Smooth muscle cell (in vitro differentiated cells): ENCODE measurements at regions not wholly inside any gene's neighbourhood (a gene's known extent, or its start where the extent isn't known, plus 50 kb on each side); places are given as distances from the start of the nearest gene placed in this dataset.
A peak's percentile ranks its signal among the peaks of the same experiment; 100 is the strongest.

Experiments
- DNase-seq: peaks from one replicate; lab custom pipeline; 2025; ENCODE audit not compliant: unreplicated experiment; lab: John Stamatoyannopoulos, UW
- H2AFZ ChIP-seq: fragments of 200-600 bp; sonication (generic); 2 replicates; pipeline ENCODE4 v1.6.0; 2016; ENCODE audit warnings: antibody characterized with exemption, low read depth, mild to moderate bottlenecking
- H3F3A ChIP-seq: fragments of 200-600 bp; sonication (generic); 2 replicates; pipeline ENCODE4 v1.6.0; 2017; ENCODE audit warnings: antibody characterized with exemption, low read depth
- H3K27ac ChIP-seq: fragments of 200-600 bp; sonication (generic); 2 replicates; pipeline ENCODE4 v1.5.1; 2016; ENCODE audit warnings: low read depth, mild to moderate bottlenecking
- H3K27me3 ChIP-seq: fragments of 200-600 bp; sonication (generic); 2 replicates; pipeline ENCODE4 v1.6.1; 2016; ENCODE audit warnings: low read depth, mild to moderate bottlenecking
- H3K36me3 ChIP-seq: fragments of 200-600 bp; sonication (generic); 2 replicates; pipeline ENCODE4 v1.5.1; 2016; ENCODE audit warnings: low read depth
- H3K4me1 ChIP-seq: fragments of 200-600 bp; sonication (generic); 2 replicates; pipeline ENCODE4 v1.5.1; 2016; ENCODE audit warnings: low read depth
- H3K4me2 ChIP-seq: fragments of 200-600 bp; sonication (generic); 2 replicates; pipeline ENCODE4 v1.6.0; 2016; ENCODE audit warnings: mild to moderate bottlenecking
- H3K4me3 ChIP-seq: fragments of 200-600 bp; sonication (generic); 2 replicates; pipeline ENCODE4 v1.5.1; 2016; ENCODE audit warnings: mild to moderate bottlenecking
- H3K79me2 ChIP-seq: fragments of 200-600 bp; sonication (generic); 2 replicates; pipeline ENCODE4 v1.6.0; 2016; ENCODE audit warnings: low read depth, mild to moderate bottlenecking
- H3K9ac ChIP-seq: fragments of 200-600 bp; sonication (generic); 2 replicates; pipeline ENCODE4 v1.6.0; 2016; ENCODE audit warnings: low read depth
- H3K9me3 ChIP-seq: fragments of 200-600 bp; sonication (generic); replicated peaks from 2 replicates; pipeline ENCODE4 v1.5.1; 2016; ENCODE audit warnings: low read depth
- H4K20me1 ChIP-seq: fragments of 200-600 bp; sonication (generic); 2 replicates; pipeline ENCODE4 v1.6.0; 2016; ENCODE audit warnings: low read depth
- WGBS: methylation state at CpG from one replicate; pipeline ENCODE4 v1.1.7; 2016; ENCODE audit warnings: low lambda C conversion rate; 5-methylcytosine and 5-hydroxymethylcytosine counted together
- TF ChIP-seq, protein P1 (sequence below): fragments of 200-600 bp; sonication (generic); IDR thresholded peaks from 2 replicates; pipeline ENCODE4 v1.5.1; 2017; ENCODE audit warnings: borderline replicate concordance, mild to moderate bottlenecking, antibody characterized with exemption; ENCODE audit not compliant: insufficient read depth, poor library complexity, severe bottlenecking

DNA sequence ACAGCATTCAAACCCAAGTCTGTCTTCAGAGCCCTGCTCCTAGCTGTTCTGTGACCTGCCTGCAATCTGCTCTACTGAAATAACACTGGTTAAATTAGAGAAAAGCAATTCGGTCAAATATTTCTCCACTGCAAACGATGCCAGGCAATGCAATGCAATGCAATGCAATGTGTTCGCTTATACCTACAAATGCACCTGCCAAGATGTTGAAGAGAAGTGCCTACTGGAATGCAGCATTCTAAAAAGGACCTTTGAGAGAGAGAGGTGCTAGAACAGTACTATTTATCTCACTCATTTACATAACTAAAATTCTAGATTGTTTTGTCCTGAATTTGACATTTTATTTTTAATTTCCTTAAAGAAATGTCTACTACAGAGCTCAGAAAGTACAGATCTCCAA is 157.3 kb upstream of the CDK1 start:
- WGBS: 93% methylated on average over 3 of the region's 3 CpGs
- Histone ChIP-seq H3F3A (no peaks in the 10 kb centered on the region), H3K4me1 (no peaks in the 10 kb centered on the region), H2AFZ (no peak overlapping the region), H3K27ac (no peak overlapping the region), H3K4me2 (no peak overlapping the region), H4K20me1 (peaks cover 3% of the 10 kb centered on the region), H3K9me3 (no peaks in the 10 kb centered on the region), H3K36me3 (no peaks in the 10 kb centered on the region), H3K9ac (no peak overlapping the region), H3K79me2 (no peaks in the 10 kb centered on the region), H3K27me3 (no peaks in the 10 kb centered on the region), H3K4me3 (no peak overlapping the region)
- TF ChIP-seq, protein P1, sequence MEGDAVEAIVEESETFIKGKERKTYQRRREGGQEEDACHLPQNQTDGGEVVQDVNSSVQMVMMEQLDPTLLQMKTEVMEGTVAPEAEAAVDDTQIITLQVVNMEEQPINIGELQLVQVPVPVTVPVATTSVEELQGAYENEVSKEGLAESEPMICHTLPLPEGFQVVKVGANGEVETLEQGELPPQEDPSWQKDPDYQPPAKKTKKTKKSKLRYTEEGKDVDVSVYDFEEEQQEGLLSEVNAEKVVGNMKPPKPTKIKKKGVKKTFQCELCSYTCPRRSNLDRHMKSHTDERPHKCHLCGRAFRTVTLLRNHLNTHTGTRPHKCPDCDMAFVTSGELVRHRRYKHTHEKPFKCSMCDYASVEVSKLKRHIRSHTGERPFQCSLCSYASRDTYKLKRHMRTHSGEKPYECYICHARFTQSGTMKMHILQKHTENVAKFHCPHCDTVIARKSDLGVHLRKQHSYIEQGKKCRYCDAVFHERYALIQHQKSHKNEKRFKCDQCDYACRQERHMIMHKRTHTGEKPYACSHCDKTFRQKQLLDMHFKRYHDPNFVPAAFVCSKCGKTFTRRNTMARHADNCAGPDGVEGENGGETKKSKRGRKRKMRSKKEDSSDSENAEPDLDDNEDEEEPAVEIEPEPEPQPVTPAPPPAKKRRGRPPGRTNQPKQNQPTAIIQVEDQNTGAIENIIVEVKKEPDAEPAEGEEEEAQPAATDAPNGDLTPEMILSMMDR: no peak
- DNase-seq: no peak

DNA sequence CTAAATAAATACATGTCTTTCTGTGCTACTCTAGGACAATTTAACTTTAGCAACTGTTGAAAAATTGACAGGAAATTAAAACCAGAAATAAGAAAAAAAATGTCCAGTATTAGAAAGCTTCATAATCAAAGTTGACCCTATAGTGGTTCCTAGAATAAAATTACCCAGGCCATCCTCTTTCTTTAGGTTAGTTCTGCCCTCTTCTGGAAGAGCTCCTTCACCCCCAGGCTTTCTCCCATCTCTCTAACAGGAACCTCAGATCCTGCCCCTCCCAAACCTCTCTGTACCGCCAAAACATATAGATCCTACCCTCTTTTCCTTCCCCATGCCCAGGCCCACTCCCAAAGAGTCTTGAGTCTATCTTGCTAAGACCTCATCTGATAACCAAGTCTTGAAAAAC is 159.4 kb upstream of the CDK1 start:
- no peak for DNase-seq
- Histone ChIP-seq H3K9me3 (no peaks in the 10 kb centered on the region), H3K4me2 (no peak overlapping the region), H3K4me1 (no peaks in the 10 kb centered on the region), H3K9ac (no peak overlapping the region), H3K27ac (no peak overlapping the region), H3K79me2 (no peaks in the 10 kb centered on the region), H3K36me3 (no peaks in the 10 kb centered on the region), H3K27me3 (no peaks in the 10 kb centered on the region), H4K20me1 (peaks cover 3% of the 10 kb centered on the region), H3K4me3 (no peak overlapping the region), H2AFZ (no peak overlapping the region), H3F3A (no peaks in the 10 kb centered on the region)
- TF ChIP-seq, protein P1: no peak
- WGBS: 88% methylated on average over 1 of the region's 1 CpG

DNA sequence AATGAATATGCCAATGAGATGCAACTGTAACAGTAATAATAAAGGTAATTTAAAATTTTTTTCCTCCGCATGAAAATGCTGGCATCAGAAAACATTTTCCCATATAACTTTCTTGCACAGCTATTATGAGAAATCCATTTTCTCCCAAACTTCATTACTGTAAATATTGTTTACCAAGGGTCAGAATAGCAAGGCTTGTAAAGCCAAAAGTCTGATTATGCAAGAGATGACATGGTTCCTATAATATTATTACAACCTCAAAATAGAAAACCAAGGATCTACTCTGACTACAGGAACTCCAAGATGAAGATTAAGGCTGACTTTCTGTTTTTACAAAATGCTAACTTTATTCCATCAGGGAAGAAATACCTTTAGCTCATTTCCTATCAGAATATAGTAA is 162.7 kb upstream of the CDK1 start:
- no peak overlapping the region for H3K4me3 ChIP-seq
- H3K27me3 ChIP-seq: no peaks in the 10 kb centered on the region
- DNase-seq: no peak
- H3K9ac ChIP-seq: no peak overlapping the region
- peak overlapping the region; percentile 4 for H3K4me2 ChIP-seq
- H4K20me1 ChIP-seq: no peaks in the 10 kb centered on the region
- no peaks in the 10 kb centered on the region for H3K9me3 ChIP-seq
- H2AFZ ChIP-seq: no peak overlapping the region
- no peak overlapping the region for H3K27ac ChIP-seq
- H3K4me1 ChIP-seq: no peaks in the 10 kb centered on the region
- WGBS: 100% methylated on average over 1 of the region's 1 CpG
- TF ChIP-seq, protein P1: no peak
- H3K79me2 ChIP-seq: no peaks in the 10 kb centered on the region
- H3K36me3 ChIP-seq: no peaks in the 10 kb centered on the region
- H3F3A ChIP-seq: no peaks in the 10 kb centered on the region

DNA sequence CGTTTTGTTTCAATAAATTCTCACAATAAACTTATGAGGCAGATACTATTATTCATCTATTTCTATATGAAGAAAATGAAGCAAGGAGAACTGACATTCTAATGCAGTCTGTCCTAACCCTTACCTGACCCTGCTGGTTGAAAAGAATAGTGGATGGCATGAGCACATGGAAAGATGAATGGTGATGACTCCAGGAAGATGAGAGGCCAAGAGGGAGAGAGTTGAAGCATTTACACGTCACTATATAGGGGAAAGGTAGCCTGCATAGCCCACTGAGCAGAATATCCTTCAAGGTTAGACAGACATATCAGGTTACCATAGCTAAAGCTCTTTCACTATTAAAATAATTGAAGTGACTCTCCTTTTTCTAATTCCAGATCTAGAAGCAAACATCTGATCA is 163.9 kb upstream of the CDK1 start:
- no peak overlapping the region for H3K4me2 ChIP-seq
- no peak overlapping the region for H3K4me3 ChIP-seq
- H4K20me1 ChIP-seq: no peaks in the 10 kb centered on the region
- WGBS: 84% methylated on average over 2 of the region's 2 CpGs
- no peaks in the 10 kb centered on the region for H3K27me3 ChIP-seq
- no peaks in the 10 kb centered on the region for H3F3A ChIP-seq
- no peaks in the 10 kb centered on the region for H3K36me3 ChIP-seq
- H3K9me3 ChIP-seq: no peaks in the 10 kb centered on the region
- no peak for DNase-seq
- H2AFZ ChIP-seq: no peak overlapping the region
- H3K9ac ChIP-seq: no peak overlapping the region
- no peaks in the 10 kb centered on the region for H3K4me1 ChIP-seq
- TF ChIP-seq, protein P1: no peak
- H3K79me2 ChIP-seq: no peaks in the 10 kb centered on the region
- H3K27ac ChIP-seq: no peak overlapping the region
